GM12892 (cell line): ENCODE measurements at regions not wholly inside any gene's neighbourhood (a gene's known extent, or its start where the extent isn't known, plus 50 kb on each side); places are given as distances from the start of the nearest gene placed in this dataset.

Experiments used
- DNase-seq: peaks from one replicate; pipeline ENCODE4 v3.0.0; 2011; ENCODE audit not compliant: insufficient read length
- FAIRE-seq: peaks from 2 replicates; lab custom pipeline; 2011; peaks lifted over from hg19 to GRCh38; lab: Jason Lieb, UNC
- POLR2A ChIP-seq: IDR thresholded peaks from 2 replicates; pipeline ENCODE4 v1.6.1; 2011; ENCODE audit warnings: low read depth, low read length, control low read depth
- POLR2AphosphoS5 ChIP-seq: IDR thresholded peaks from 2 replicates; pipeline ENCODE4 v1.6.1; 2011; ENCODE audit warnings: low read depth, low read length, control low read depth
- TAF1 ChIP-seq: IDR thresholded peaks from 2 replicates; pipeline ENCODE4 v1.6.1; 2011; ENCODE audit warnings: low read depth, mild to moderate bottlenecking, control low read depth, low read length, borderline replicate concordance

DNA sequence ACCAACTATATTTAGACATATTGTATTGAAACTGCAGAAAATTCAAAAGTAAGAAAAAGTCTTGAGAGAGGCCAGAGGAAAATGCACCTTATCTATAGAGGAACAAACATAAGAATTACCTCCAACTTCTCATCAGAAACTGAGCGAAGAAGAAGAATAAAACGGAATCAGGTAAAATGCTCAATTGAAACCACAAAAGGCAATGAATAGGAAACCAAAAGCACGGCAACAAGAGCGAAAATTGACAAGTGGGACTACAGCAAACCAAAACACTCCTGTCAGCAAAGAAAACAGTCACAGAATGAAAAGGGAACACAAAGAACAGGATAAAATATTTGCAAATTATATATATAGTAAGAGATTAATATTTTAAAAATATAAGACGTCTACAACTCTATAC is 61.9 kb upstream of the PARP11 start:
- FAIRE-seq (no peak), DNase-seq (no peak)
- TF ChIP-seq TAF1, result no peak
- TF ChIP-seq POLR2AphosphoS5, result no peak
- no peak for TF ChIP-seq POLR2A

DNA sequence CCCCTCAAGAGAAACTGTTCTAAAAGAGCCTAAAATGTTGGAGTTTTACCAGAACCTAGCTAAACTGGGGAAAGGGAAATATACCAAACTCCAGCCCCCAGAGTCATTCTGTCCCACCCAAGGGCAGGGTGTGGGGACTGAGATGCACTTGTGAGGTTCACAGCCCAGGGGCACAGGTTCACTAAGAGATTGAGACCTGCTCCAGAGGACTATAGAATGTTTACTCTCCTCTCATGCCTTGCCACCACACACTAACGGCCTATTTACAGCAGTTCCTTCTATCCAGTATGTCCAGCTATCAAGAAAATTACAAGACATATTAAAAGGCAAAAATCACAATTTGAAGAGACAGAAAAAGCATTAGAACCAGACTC is 60.6 kb upstream of the PARP11 start:
- FAIRE-seq, result no peak
- TF ChIP-seq POLR2AphosphoS5 (no peak), TAF1 (no peak), POLR2A (no peak)
- no peak for DNase-seq

DNA sequence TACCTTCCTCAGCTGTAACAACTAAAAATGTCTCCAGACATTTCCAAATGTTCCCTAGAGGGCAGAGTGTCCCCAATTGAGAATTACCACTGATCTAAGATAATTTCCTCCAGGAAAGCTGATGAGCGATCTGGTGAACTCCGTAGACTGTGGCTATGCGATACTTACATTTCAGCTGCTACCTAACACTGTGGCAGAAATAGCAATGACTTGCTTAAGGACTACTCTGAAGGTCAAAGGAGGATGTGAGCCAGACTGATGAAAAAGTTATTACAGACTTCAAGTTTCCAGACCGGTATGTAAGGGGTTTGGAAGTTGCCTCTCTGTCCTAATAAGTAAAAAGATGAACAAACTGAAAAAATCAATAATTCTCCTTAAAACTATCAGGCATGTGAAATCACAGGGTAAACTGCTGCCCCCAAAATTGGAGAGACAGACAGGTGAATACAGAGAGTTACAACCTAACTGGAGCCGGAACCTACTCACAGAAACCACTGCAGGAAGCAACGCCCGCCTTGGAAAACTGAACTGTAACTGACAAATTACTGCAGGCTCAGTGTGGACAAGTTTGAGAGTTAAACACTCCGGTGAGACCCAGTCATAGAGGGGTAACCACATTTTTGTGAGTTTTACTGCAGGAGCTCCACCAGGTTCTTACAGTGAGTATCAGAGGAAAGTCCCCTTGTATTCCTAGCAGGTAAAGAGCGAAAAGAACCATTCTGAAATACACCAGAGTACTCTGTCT is 60.0 kb upstream of the PARP11 start:
- DNase-seq (no peak), FAIRE-seq (no peak)
- no peak for TF ChIP-seq POLR2A
- TF ChIP-seq POLR2AphosphoS5, result no peak
- no peak for TF ChIP-seq TAF1

GRCh38 chr12:3931776-3932175 is 58.6 kb upstream of the PARP11 start:
- DNase-seq (no peak), FAIRE-seq (no peak)
- TF ChIP-seq POLR2AphosphoS5 (no peak), TAF1 (no peak), POLR2A (no peak)

GRCh38 chr12:3931206-3931605 is 58.0 kb upstream of the PARP11 start:
- FAIRE-seq (no peak), DNase-seq (no peak)
- TF ChIP-seq POLR2AphosphoS5 (no peak), POLR2A (no peak), TAF1 (no peak)

DNA sequence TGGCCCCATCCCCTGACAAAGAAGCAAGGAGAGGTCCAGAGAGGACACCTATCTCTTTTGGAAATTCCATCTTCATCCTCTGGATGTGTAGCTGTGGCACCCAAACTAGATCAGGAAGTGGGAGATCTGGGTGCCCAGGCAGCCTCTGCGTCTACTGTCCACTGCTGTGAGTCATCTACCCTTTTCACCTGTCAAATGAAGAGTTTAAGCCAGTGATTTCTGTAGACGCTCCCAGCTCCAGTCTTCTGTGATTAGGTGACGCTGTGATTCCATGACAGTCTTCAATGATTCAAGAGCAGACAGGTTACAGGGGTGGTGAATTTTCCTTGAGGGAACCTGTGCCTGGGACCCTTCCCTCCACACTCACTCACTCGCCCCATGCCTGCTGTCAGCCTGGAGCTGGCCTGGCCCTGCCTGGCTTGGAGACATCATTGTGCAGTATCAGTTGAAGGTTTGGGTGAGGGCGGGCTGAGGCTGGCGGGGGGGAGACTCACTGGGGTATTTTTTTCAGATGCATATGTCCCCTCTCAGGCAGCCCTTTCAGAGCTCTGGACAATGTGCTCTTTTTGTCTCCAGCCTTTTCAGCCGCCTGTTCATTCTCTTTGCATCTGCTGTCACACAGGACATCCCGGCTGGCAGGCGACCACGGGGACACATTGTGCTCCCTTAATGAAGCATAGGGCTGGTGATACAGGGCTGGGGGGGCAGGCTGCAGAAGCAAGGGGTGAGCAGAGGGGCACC is 56.8 kb upstream of the PARP11 start:
- FAIRE-seq (no peak), DNase-seq (no peak)
- no peak for TF ChIP-seq POLR2A
- no peak for TF ChIP-seq POLR2AphosphoS5
- no peak for TF ChIP-seq TAF1

- no peak for TF ChIP-seq POLR2A
- TF ChIP-seq POLR2AphosphoS5, result no peak
- no peak for TF ChIP-seq TAF1
- DNase-seq (no peak), FAIRE-seq (no peak)
Measured at GRCh38 chr12:3928538-3929184, 55.5 kb upstream of the PARP11 start.

- TF ChIP-seq TAF1, result no peak
- no peak for TF ChIP-seq POLR2AphosphoS5
- no peak for TF ChIP-seq POLR2A
- DNase-seq, result no peak
- FAIRE-seq, result no peak
Measured at GRCh38 chr12:3925621-3926020, 52.4 kb upstream of the PARP11 start.

DNA sequence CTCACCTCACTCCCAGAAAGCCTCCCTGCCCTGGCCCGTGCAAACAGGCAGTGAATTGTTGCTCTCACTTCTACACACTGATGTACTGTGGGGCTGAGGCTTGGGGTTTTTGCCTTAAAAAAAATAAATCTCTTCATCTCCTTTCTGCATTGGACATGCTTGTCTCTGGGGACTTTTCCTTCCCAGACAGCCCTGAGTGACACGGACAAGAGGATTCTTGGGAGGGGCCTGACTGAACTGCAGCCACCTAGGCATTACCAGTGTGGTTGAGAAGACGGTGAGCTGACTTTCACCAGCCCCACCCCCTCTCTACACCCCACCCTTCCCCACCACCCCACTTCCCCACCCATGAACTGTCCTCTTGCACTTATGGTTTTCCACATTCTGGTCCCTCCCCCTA is 51.6 kb upstream of the PARP11 start:
- TF ChIP-seq TAF1, result no peak

DNA sequence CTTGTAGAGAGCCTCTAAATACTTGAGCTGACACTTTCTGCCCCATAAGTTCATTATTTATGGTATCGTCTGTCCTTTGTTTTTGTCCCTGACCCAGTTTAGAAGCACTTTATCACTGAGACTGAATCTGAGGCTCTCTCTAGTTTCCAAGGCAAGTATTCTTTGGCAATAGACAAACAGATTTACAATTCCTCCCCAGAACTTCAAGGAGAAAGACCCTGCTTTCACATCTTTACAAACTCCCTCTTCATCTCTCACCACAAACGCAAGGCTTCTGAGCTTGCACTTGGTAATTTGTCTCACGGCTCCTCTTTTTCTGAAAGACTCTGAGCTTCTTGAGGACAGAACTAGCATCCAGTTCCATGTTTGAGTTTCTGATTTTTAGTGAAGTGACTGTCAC is 49.8 kb upstream of the PARP11 start:
- no peak for TF ChIP-seq TAF1
- TF ChIP-seq POLR2AphosphoS5, result no peak
- no peak for TF ChIP-seq POLR2A
- DNase-seq (no peak), FAIRE-seq (no peak)

More for the DNA sequence above, 51.6 kb upstream of the PARP11 start:
- no peak for FAIRE-seq
- DNase-seq, result no peak
